H1 (cell line): ENCODE measurements at regions not wholly inside any gene's neighbourhood (a gene's known extent, or its start where the extent isn't known, plus 50 kb on each side); places are given as distances from the start of the nearest gene placed in this dataset.

Experiments
- CTCF ChIA-PET: fragments of 300-600 bp; sonication (Branson Sonifier 250); formaldehyde crosslinking; loops from one replicate; lab custom pipeline; 2021; ENCODE audit not compliant: partially characterized antibody; lab: Charles Lee
- POLR2A ChIA-PET: fragments of 300-600 bp; sonication (Branson Sonifier 250); formaldehyde crosslinking; loops from one replicate; lab custom pipeline; 2021; ENCODE audit warnings: inconsistent platforms; ENCODE audit not compliant: partially characterized antibody; lab: Charles Lee
- DNase-seq, 2 experiments: peaks; one replicate each; pipeline versions ENCODE4 v3.0.0 to v3.0.0-alpha.2; 2010 to 2022; ENCODE audit warnings: low spot score in 2 of 2, low read depth in 1 of 2, mixed read lengths in 1 of 2
- FAIRE-seq: peaks from 2 replicates; lab custom pipeline; 2011; peaks lifted over from hg19 to GRCh38; lab: Jason Lieb, UNC
- H2AFZ ChIP-seq: 2 replicates; pipeline ENCODE4 v1.8.1; 2012; ENCODE audit warnings: low read length, inconsistent platforms
- H2AK5ac ChIP-seq: 2 replicates; pipeline ENCODE4 v1.6.1; 2013; ENCODE audit warnings: low read depth, low read length
- H2BK120ac ChIP-seq: replicated peaks from 2 replicates; pipeline ENCODE3; 2013; ENCODE audit warnings: low read depth, low read length, inconsistent platforms
- H2BK12ac ChIP-seq: 2 replicates; pipeline ENCODE4 v1.6.1; 2013; ENCODE audit warnings: low read depth, low read length
- H2BK15ac ChIP-seq: 2 replicates; pipeline ENCODE4 v1.6.1; 2013; ENCODE audit warnings: low read length
- H2BK20ac ChIP-seq: 2 replicates; pipeline ENCODE4 v1.6.1; 2013; ENCODE audit warnings: low read length
- H2BK5ac ChIP-seq: 2 replicates; pipeline ENCODE4 v1.6.1; 2013; ENCODE audit warnings: low read depth, low read length
- H3K14ac ChIP-seq: 2 replicates; pipeline ENCODE4 v1.6.1; 2013; ENCODE audit warnings: inconsistent platforms; ENCODE audit not compliant: insufficient read length
- H3K18ac ChIP-seq: 2 replicates; pipeline ENCODE4 v1.6.1; 2013; ENCODE audit warnings: low read length; ENCODE audit errors: extremely low read depth
- H3K23ac ChIP-seq: 2 replicates; pipeline ENCODE4 v1.6.1; 2013; ENCODE audit warnings: inconsistent platforms; ENCODE audit not compliant: insufficient read length
- H3K23me2 ChIP-seq: 2 replicates; pipeline ENCODE4 v1.6.1; 2013; ENCODE audit warnings: low read depth, low read length
- H3K27ac ChIP-seq: 2 replicates; pipeline ENCODE4 v1.6.1; 2011; ENCODE audit warnings: low read depth, low read length, inconsistent platforms
- H3K27me3 ChIP-seq, 4 experiments: replicated peaks in 1 of 4; 1 replicate in 1 of 4; 2 replicates in 3 of 4; pipeline versions ENCODE4 v1.6.1 to v1.8.1; 2011 to 2013; ENCODE audit warnings: low read length in 3 of 4, mild to moderate bottlenecking in 3 of 4, inconsistent platforms in 2 of 4, mixed read lengths in 2 of 4, moderate library complexity in 1 of 4; ENCODE audit not compliant: control insufficient read depth in 3 of 4, insufficient read depth in 3 of 4; ENCODE audit errors: extremely low read depth in 1 of 4
- H3K36me3 ChIP-seq, 4 experiments: 2 replicates each; pipeline versions ENCODE4 v1.6.1 to v1.8.1; 2011 to 2013; ENCODE audit warnings: mild to moderate bottlenecking in 4 of 4, low read length in 3 of 4, moderate library complexity in 2 of 4, control low read depth in 1 of 4, inconsistent platforms in 1 of 4; ENCODE audit not compliant: insufficient read depth in 4 of 4, control insufficient read depth in 2 of 4
- H3K4ac ChIP-seq: replicated peaks from 2 replicates; pipeline ENCODE3; 2013; ENCODE audit warnings: low read length, low read depth, mixed read lengths, inconsistent platforms; ENCODE audit not compliant: insufficient read length
- H3K4me1 ChIP-seq, 4 experiments: replicated peaks in 1 of 4; 1 replicate in 1 of 4; 2 replicates in 3 of 4; pipeline versions ENCODE4 v1.6.1 to v1.8.1; 2011 to 2013; ENCODE audit warnings: low read length in 3 of 4, inconsistent platforms in 2 of 4, mixed read lengths in 1 of 4; ENCODE audit not compliant: insufficient read depth in 4 of 4, control insufficient read depth in 3 of 4
- H3K4me2 ChIP-seq, 2 experiments: 2 replicates each; pipeline versions ENCODE4 v1.6.1 to v1.8.1; 2011 to 2013; ENCODE audit warnings: low read depth in 2 of 2, low read length in 2 of 2, control low read depth in 1 of 2, inconsistent platforms in 1 of 2, mild to moderate bottlenecking in 1 of 2; ENCODE audit not compliant: insufficient read depth in 1 of 2
- H3K4me3 ChIP-seq, 4 experiments: fragments of 200-600, 300-600 bp in 1 of 4; sonication (generic), shearing (Covaris generic), sonication (Bioruptor Twin) in 1 of 4; 2 replicates each; pipeline versions ENCODE4 v1.5.1 to v1.8.1; 2011 to 2016; ENCODE audit warnings: low read length in 4 of 4, low read depth in 3 of 4, control low read depth in 2 of 4, inconsistent platforms in 2 of 4, mild to moderate bottlenecking in 2 of 4, mixed read lengths in 1 of 4, moderate library complexity in 1 of 4; ENCODE audit not compliant: insufficient read depth in 2 of 4; ENCODE audit errors: extremely low read depth in 1 of 4
- H3K56ac ChIP-seq: replicated peaks from 2 replicates; pipeline ENCODE3; 2013; ENCODE audit warnings: low read depth, mild to moderate bottlenecking, mixed read lengths, low read length, inconsistent platforms; ENCODE audit not compliant: insufficient read length
- H3K79me1 ChIP-seq: 2 replicates; pipeline ENCODE4 v1.6.1; 2013; ENCODE audit warnings: low read depth, low read length, control low read depth
- H3K79me2 ChIP-seq, 2 experiments: 2 replicates each; pipeline versions ENCODE4 v1.6.1 to v1.8.1; 2012 to 2013; ENCODE audit warnings: low read length in 2 of 2, mild to moderate bottlenecking in 2 of 2, inconsistent platforms in 1 of 2; ENCODE audit not compliant: insufficient read depth in 2 of 2, control insufficient read depth in 1 of 2
- H3K9ac ChIP-seq, 4 experiments: replicated peaks in 1 of 4; 1 replicate in 1 of 4; 2 replicates in 3 of 4; pipeline versions ENCODE4 v1.6.1 to v1.8.1; 2011 to 2013; ENCODE audit warnings: low read depth in 3 of 4, low read length in 3 of 4, control low read depth in 2 of 4, mild to moderate bottlenecking in 2 of 4, moderate library complexity in 2 of 4, inconsistent platforms in 1 of 4; ENCODE audit errors: extremely low read depth in 1 of 4
- H3K9me3 ChIP-seq, 2 experiments: 2 replicates each; pipeline versions ENCODE4 v1.6.1 to v1.8.1; 2012 to 2013; ENCODE audit warnings: mild to moderate bottlenecking in 2 of 2, moderate library complexity in 2 of 2, control low read depth in 1 of 2, inconsistent platforms in 1 of 2, low read depth in 1 of 2, low read length in 1 of 2, mixed read lengths in 1 of 2; ENCODE audit not compliant: insufficient read depth in 2 of 2
- H4K20me1 ChIP-seq, 2 experiments: replicated peaks in 1 of 2; 2 replicates each; pipeline versions ENCODE3 to v1.8.1; 2011 to 2013; ENCODE audit warnings: inconsistent platforms in 2 of 2, low read length in 2 of 2, mild to moderate bottlenecking in 1 of 2; ENCODE audit not compliant: insufficient read depth in 2 of 2, control insufficient read depth in 1 of 2
- H4K5ac ChIP-seq: 2 replicates; pipeline ENCODE4 v1.6.1; 2013; ENCODE audit warnings: low read length, low read depth, mixed read lengths, inconsistent platforms; ENCODE audit not compliant: insufficient read length
- H4K8ac ChIP-seq: 2 replicates; pipeline ENCODE4 v1.8.0; 2013; ENCODE audit warnings: mild to moderate bottlenecking, moderate library complexity, low read length, inconsistent platforms; ENCODE audit not compliant: insufficient read depth; ENCODE audit errors: extremely low read depth
- H4K91ac ChIP-seq: replicated peaks from 2 replicates; pipeline ENCODE3; 2013; ENCODE audit warnings: low read length, mixed read lengths, inconsistent platforms; ENCODE audit not compliant: insufficient read length
- NANOG ChIP-seq: IDR thresholded peaks from 2 replicates; pipeline ENCODE4 v1.6.1; 2011; ENCODE audit warnings: low read length, low read depth, mild to moderate bottlenecking, inconsistent platforms; ENCODE audit not compliant: insufficient read depth, poor library complexity, severe bottlenecking
- WGBS, 2 experiments: shearing (Covaris generic) in 1 of 2; methylation state at CpG; one replicate each; pipeline versions ENCODE4 v1.1.6 to v1.1.7; 2013 to 2015; ENCODE audit warnings: low lambda C conversion rate in 2 of 2, mixed read lengths in 2 of 2, inconsistent platforms in 1 of 2, low coverage in 1 of 2, missing lambda C conversion rate in 1 of 2; ENCODE audit not compliant: insufficient replicate concordance in 2 of 2, insufficient coverage in 1 of 2, insufficient read length in 1 of 2; ENCODE audit errors: extremely low coverage in 1 of 2, missing lambda C conversion rate in 1 of 2; 5-methylcytosine and 5-hydroxymethylcytosine counted together

GRCh38 chr1:195241066-195241465 is 1367.2 kb downstream of the KCNT2 start:
- Histone ChIP-seq H3K27ac (no peak overlapping the region), H3K14ac (no peak overlapping the region), H3K18ac (no peak overlapping the region), H2AK5ac (no peak overlapping the region), H4K20me1 (no peaks in the 10 kb centered on the region), H3K27me3 (peaks cover 0 to 1% (median 0%) of the 10 kb centered on the region in 4 experiments; a peak in 1 of 7 replicates), H2AFZ (no peak overlapping the region), H2BK20ac (no peak overlapping the region), H3K23me2 (peaks cover 3% of the 10 kb centered on the region; the same call in 1 of the 2 replicates), H2BK15ac (no peak overlapping the region), H4K8ac (no peak overlapping the region), H3K4ac (no peak overlapping the region), H3K36me3 (no peaks in the 10 kb centered on the region), H3K79me2 (no peaks in the 10 kb centered on the region), H3K9me3 (no peaks in the 10 kb centered on the region), H3K4me2 (no peak overlapping the region), H3K4me1 (no peaks in the 10 kb centered on the region), H4K91ac (no peak overlapping the region), H3K56ac (no peak overlapping the region), H2BK120ac (no peak overlapping the region), H3K4me3 (no peak overlapping the region), H2BK12ac (no peak overlapping the region), H3K79me1 (no peaks in the 10 kb centered on the region), H3K9ac (no peak overlapping the region), H3K23ac (no peak overlapping the region), H4K5ac (no peak overlapping the region), H2BK5ac (no peak overlapping the region)
- POLR2A ChIA-PET = no interaction called here
- DNase-seq (no peak), FAIRE-seq (no peak)
- WGBS, 2 experiments = 97% methylated on average over 3 of the region's 3 CpGs; no CpG with 5 or more reads in 1 of the 2 experiments
- TF ChIP-seq NANOG = no peak
- CTCF ChIA-PET = no interaction called here
